MM.1S (cell line): ENCODE measurements at regions not wholly inside any gene's neighbourhood (a gene's known extent, or its start where the extent isn't known, plus 50 kb on each side); places are given as distances from the start of the nearest gene placed in this dataset.

Experiments
- DNase-seq: peaks from one replicate; pipeline ENCODE4 v3.0.0-alpha.2; 2015
- H2AFZ ChIP-seq: fragments of 300-600 bp; sonication (generic); 2 replicates; pipeline ENCODE4 v1.6.0; 2016; ENCODE audit warnings: antibody characterized with exemption, low read length
- H3F3A ChIP-seq: fragments of 300-600 bp; sonication (generic); 2 replicates; pipeline ENCODE4 v1.6.1; 2016; ENCODE audit warnings: mild to moderate bottlenecking, antibody characterized with exemption, low read length, moderate library complexity, mixed read lengths; ENCODE audit not compliant: insufficient read depth
- H3K27ac ChIP-seq: fragments of 300-600 bp; sonication (generic); 2 replicates; pipeline ENCODE4 v1.5.1; 2016; ENCODE audit warnings: mild to moderate bottlenecking, low read length
- H3K27me3 ChIP-seq: fragments of 300-600 bp; sonication (generic); replicated peaks from 2 replicates; pipeline ENCODE4 v1.6.0; 2016; ENCODE audit warnings: low read length; ENCODE audit not compliant: insufficient read depth
- H3K36me3 ChIP-seq: fragments of 300-600 bp; sonication (generic); replicated peaks from 2 replicates; pipeline ENCODE4 v1.6.1; 2016; ENCODE audit warnings: mild to moderate bottlenecking, low read length, mixed read lengths; ENCODE audit not compliant: insufficient read depth
- H3K4me1 ChIP-seq: fragments of 300-600 bp; sonication (generic); 2 replicates; pipeline ENCODE4 v1.6.1; 2016; ENCODE audit warnings: low read length, mixed read lengths
- H3K4me2 ChIP-seq: fragments of 300-600 bp; sonication (generic); 2 replicates; pipeline ENCODE4 v1.6.0; 2016; ENCODE audit warnings: low read depth, low read length
- H3K4me3 ChIP-seq: fragments of 300-600 bp; sonication (generic); 2 replicates; pipeline ENCODE4 v1.5.1; 2016; ENCODE audit warnings: low read length, mixed read lengths
- H3K79me2 ChIP-seq: fragments of 300-600 bp; sonication (generic); 2 replicates; pipeline ENCODE4 v1.6.1; 2016; ENCODE audit warnings: mixed run types, low read length, mixed read lengths
- H3K9ac ChIP-seq: fragments of 300-600 bp; sonication (generic); 2 replicates; pipeline ENCODE4 v1.6.1; 2016; ENCODE audit warnings: low read length, mixed read lengths
- H3K9me2 ChIP-seq: fragments of 300-600 bp; sonication (generic); replicated peaks from 2 replicates; pipeline ENCODE4 v1.6.1; 2016; ENCODE audit warnings: mild to moderate bottlenecking, low read length, mixed read lengths; ENCODE audit not compliant: insufficient read depth
- H3K9me3 ChIP-seq: fragments of 300-600 bp; sonication (generic); replicated peaks from 2 replicates; pipeline ENCODE4 v1.6.1; 2016; ENCODE audit warnings: mild to moderate bottlenecking, low read length, mixed read lengths; ENCODE audit not compliant: insufficient read depth
- H4K20me1 ChIP-seq: fragments of 300-600 bp; sonication (generic); 2 replicates; pipeline ENCODE4 v1.6.1; 2016; ENCODE audit warnings: mild to moderate bottlenecking, low read length, moderate library complexity, mixed read lengths; ENCODE audit not compliant: insufficient read depth
- CTCF ChIP-seq: fragments of 300-600 bp; sonication (generic); IDR thresholded peaks from 2 replicates; pipeline ENCODE4 v1.5.1; 2016; ENCODE audit warnings: antibody characterized with exemption, low read length, mixed read lengths
- EZH2 ChIP-seq: fragments of 300-600 bp; sonication (generic); optimal IDR thresholded peaks from 2 replicates; pipeline ENCODE3; 2017; ENCODE audit warnings: low read depth, mild to moderate bottlenecking, antibody characterized with exemption, low read length, mixed read lengths
- EZH2phosphoT487 ChIP-seq: fragments of 300-600 bp; sonication (generic); IDR thresholded peaks from 2 replicates; pipeline ENCODE4 v1.6.1; 2018; ENCODE audit warnings: antibody characterized with exemption, low read length

GRCh38 chr13:61142506-61142905 is 273.1 kb downstream of the PCDH20 start:
- no peaks in the 10 kb centered on the region for H3K9me2 ChIP-seq
- no peaks in the 10 kb centered on the region for H3F3A ChIP-seq
- H3K4me2 ChIP-seq = no peak overlapping the region

GRCh38 chr13:61138857-61139256 is 276.8 kb downstream of the PCDH20 start:
- Histone ChIP-seq H3K36me3 (no peaks in the 10 kb centered on the region), H3K4me2 (no peak overlapping the region), H3K9ac (no peak overlapping the region), H3K79me2 (no peaks in the 10 kb centered on the region), H4K20me1 (no peaks in the 10 kb centered on the region), H3K9me3 (no peaks in the 10 kb centered on the region), H3K4me1 (no peaks in the 10 kb centered on the region), H3K9me2 (no peaks in the 10 kb centered on the region), H3F3A (no peaks in the 10 kb centered on the region), H2AFZ (no peak overlapping the region), H3K27ac (no peak overlapping the region), H3K27me3 (no peaks in the 10 kb centered on the region), H3K4me3 (no peak overlapping the region)
- TF ChIP-seq EZH2 = no peak
- no peak for TF ChIP-seq EZH2phosphoT487
- DNase-seq = no peak

More at GRCh38 chr13:61142506-61142905, 273.1 kb downstream of the PCDH20 start:
- Histone ChIP-seq H3K4me1 (no peaks in the 10 kb centered on the region), H3K9me3 (no peaks in the 10 kb centered on the region), H4K20me1 (no peaks in the 10 kb centered on the region), H3K36me3 (no peaks in the 10 kb centered on the region), H2AFZ (no peak overlapping the region), H3K79me2 (no peaks in the 10 kb centered on the region), H3K27ac (no peak overlapping the region), H3K27me3 (no peaks in the 10 kb centered on the region), H3K9ac (no peak overlapping the region), H3K4me3 (no peak overlapping the region)
- DNase-seq = no peak
- TF ChIP-seq EZH2phosphoT487 (no peak), EZH2 (no peak), CTCF (no peak)

- no peaks in the 10 kb centered on the region for H3K9me2 ChIP-seq
- H3K4me1 ChIP-seq = no peaks in the 10 kb centered on the region
- H3K79me2 ChIP-seq = no peaks in the 10 kb centered on the region
- no peaks in the 10 kb centered on the region for H4K20me1 ChIP-seq
- H3K36me3 ChIP-seq = no peaks in the 10 kb centered on the region
- H3K4me3 ChIP-seq = no peak overlapping the region
- H3K9ac ChIP-seq = no peak overlapping the region
- no peaks in the 10 kb centered on the region for H3K9me3 ChIP-seq
- no peaks in the 10 kb centered on the region for H3K27me3 ChIP-seq
- DNase-seq = no peak
- no peak overlapping the region for H3K4me2 ChIP-seq
- TF ChIP-seq EZH2 (no peak), EZH2phosphoT487 (no peak), CTCF (no peak)
- no peak overlapping the region for H2AFZ ChIP-seq
- H3K27ac ChIP-seq = no peak overlapping the region
- no peaks in the 10 kb centered on the region for H3F3A ChIP-seq
Observed at GRCh38 chr13:61136515-61136914, 279.1 kb downstream of the PCDH20 start.

GRCh38 chr13:61136093-61136492 is 279.6 kb downstream of the PCDH20 start:
- TF ChIP-seq CTCF (no peak), EZH2 (no peak), EZH2phosphoT487 (no peak)
- Histone ChIP-seq H3K36me3 (no peaks in the 10 kb centered on the region), H3K27me3 (no peaks in the 10 kb centered on the region), H3K4me2 (no peak overlapping the region), H3K27ac (no peak overlapping the region), H3K4me3 (no peak overlapping the region), H3K79me2 (no peaks in the 10 kb centered on the region), H3K9me3 (no peaks in the 10 kb centered on the region), H2AFZ (no peak overlapping the region), H3F3A (no peaks in the 10 kb centered on the region), H3K4me1 (no peaks in the 10 kb centered on the region), H3K9ac (no peak overlapping the region), H4K20me1 (no peaks in the 10 kb centered on the region), H3K9me2 (no peaks in the 10 kb centered on the region)
- DNase-seq = no peak
